Inflammatory macrophage treated with lipopolysaccharide for 1 hour (primary cell): ENCODE measurements at regions not wholly inside any gene's neighbourhood (a gene's known extent, or its start where the extent isn't known, plus 50 kb on each side); places are given as distances from the start of the nearest gene placed in this dataset.
"Not testable (repeated sequence)": the region's sequence is repeated elsewhere in the genome, so short reads cannot be mapped to it uniquely, and the experiment has no call there.

Experiments
- DNase-seq, 2 donors: peaks; one replicate each; pipeline ENCODE4 v3.0.0-alpha.2; 2020 to 2022

- DNase-seq = no peak
These were observed 587.1 kb upstream of the GRIA3 start for GRCh38 chrX:122596998-122597397.

GRCh38 chrX:122622795-122623194 is 561.3 kb upstream of the GRIA3 start:
- DNase-seq = no peak

GRCh38 chrX:122625239-122625638 is 558.8 kb upstream of the GRIA3 start:
- no peak for DNase-seq

- DNase-seq = no peak
These were observed 558.3 kb upstream of the GRIA3 start for GRCh38 chrX:122625821-122626220.

GRCh38 chrX:122626871-122627270 is 557.2 kb upstream of the GRIA3 start:
- no peak for DNase-seq

GRCh38 chrX:122641136-122641535 is 542.9 kb upstream of the GRIA3 start:
- DNase-seq = no peak

- no peak for DNase-seq
These were observed 542.3 kb upstream of the GRIA3 start for GRCh38 chrX:122641826-122642225.

GRCh38 chrX:122655256-122655655 is 528.8 kb upstream of the GRIA3 start:
- not testable (repeated sequence) for DNase-seq

GRCh38 chrX:122666601-122667000 is 517.5 kb upstream of the GRIA3 start:
- no peak for DNase-seq

GRCh38 chrX:122667667-122668066 is 516.4 kb upstream of the GRIA3 start:
- no peak for DNase-seq

- DNase-seq = no peak
These were observed 480.3 kb upstream of the GRIA3 start for GRCh38 chrX:122703762-122704161.

GRCh38 chrX:122739770-122740169 is 444.3 kb upstream of the GRIA3 start:
- DNase-seq = no peak

GRCh38 chrX:122770581-122770980 is 413.5 kb upstream of the GRIA3 start:
- no peak for DNase-seq

GRCh38 chrX:122771933-122772332 is 412.1 kb upstream of the GRIA3 start:
- no peak for DNase-seq

GRCh38 chrX:122777766-122778165 is 406.3 kb upstream of the GRIA3 start:
- no peak for DNase-seq

- no peak for DNase-seq
These were observed 400.2 kb upstream of the GRIA3 start for GRCh38 chrX:122783918-122784317.

- no peak for DNase-seq
These were observed 396.8 kb upstream of the GRIA3 start for GRCh38 chrX:122787231-122787630.

GRCh38 chrX:122788216-122788615 is 395.9 kb upstream of the GRIA3 start:
- no peak for DNase-seq

GRCh38 chrX:122790376-122791095 is 393.5 kb upstream of the GRIA3 start:
- no peak for DNase-seq

- no peak for DNase-seq
These were observed 370.2 kb upstream of the GRIA3 start for GRCh38 chrX:122813876-122814275.

GRCh38 chrX:122816288-122816687 is 367.8 kb upstream of the GRIA3 start:
- no peak for DNase-seq

GRCh38 chrX:122817321-122817955 is 366.6 kb upstream of the GRIA3 start:
- DNase-seq = no peak

GRCh38 chrX:122818068-122818467 is 366.0 kb upstream of the GRIA3 start:
- DNase-seq = no peak

GRCh38 chrX:122833230-122833629 is 350.8 kb upstream of the GRIA3 start:
- no peak for DNase-seq

GRCh38 chrX:122835886-122836285 is 348.2 kb upstream of the GRIA3 start:
- no peak for DNase-seq
